Chondrocyte (in vitro differentiated cells): ENCODE measurements at regions not wholly inside any gene's neighbourhood (a gene's known extent, or its start where the extent isn't known, plus 50 kb on each side); places are given as distances from the start of the nearest gene placed in this dataset.

Source experiments
- DNase-seq: peaks from one replicate; pipeline ENCODE4 v3.0.0; 2021; ENCODE audit warnings: mixed read lengths, low spot score
- H3K27ac Mint-ChIP-seq: one replicate; pipeline ENCODE4 v1.8.0; 2021; ENCODE audit warnings: mild to moderate bottlenecking, moderate library complexity, mixed read lengths; ENCODE audit not compliant: unreplicated experiment
- H3K27me3 Mint-ChIP-seq: 2 replicates; pipeline ENCODE4 v1.8.0; 2021; ENCODE audit warnings: low read depth, mixed read lengths
- H3K36me3 Mint-ChIP-seq: 2 replicates; pipeline ENCODE4 v1.8.0; 2021; ENCODE audit warnings: low read depth, mixed read lengths
- H3K4me1 Mint-ChIP-seq: 2 replicates; pipeline ENCODE4 v1.8.0; 2021; ENCODE audit warnings: low read depth, mild to moderate bottlenecking, mixed read lengths
- H3K4me3 Mint-ChIP-seq: one replicate; pipeline ENCODE4 v1.8.0; 2021; ENCODE audit warnings: mild to moderate bottlenecking, moderate library complexity, mixed read lengths; ENCODE audit not compliant: unreplicated experiment
- H3K9me3 Mint-ChIP-seq: 2 replicates; pipeline ENCODE4 v1.8.0; 2021; ENCODE audit warnings: low read depth, mixed read lengths
- TF ChIP-seq, protein P1 (sequence below): fragments of 200-600 bp; sonication (generic); IDR thresholded peaks from 2 replicates; pipeline ENCODE4 v1.5.0; 2021; ENCODE audit warnings: antibody characterized with exemption, mild to moderate bottlenecking, moderate library complexity

DNA sequence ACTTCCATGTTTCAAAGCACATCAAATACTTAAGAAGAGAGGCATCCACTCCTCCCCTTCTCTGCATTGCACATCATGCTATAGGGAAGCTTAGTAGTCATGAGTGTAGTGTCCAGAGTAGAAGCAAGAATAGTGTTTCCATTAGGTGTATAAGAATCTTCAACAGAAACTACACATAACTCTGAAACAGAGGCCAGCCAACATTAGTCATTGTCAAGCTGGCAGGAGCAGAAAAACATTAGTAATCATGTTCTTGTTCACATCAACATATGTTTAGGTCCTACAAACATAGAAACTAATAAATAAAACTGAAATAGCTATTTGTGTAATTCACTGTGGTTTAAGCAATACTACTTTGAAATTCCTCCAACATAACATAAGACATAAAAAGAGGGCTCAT lies 370.2 kb downstream of the PPP1R3A start:
- Mint-ChIP-seq H3K4me1 (no peaks in the 10 kb centered on the region), H3K4me3 (no peak overlapping the region), H3K9me3 (no peaks in the 10 kb centered on the region), H3K27ac (no peak overlapping the region), H3K27me3 (peaks cover 2% of the 10 kb centered on the region), H3K36me3 (no peaks in the 10 kb centered on the region)
- DNase-seq: no peak
- TF ChIP-seq, protein P1, sequence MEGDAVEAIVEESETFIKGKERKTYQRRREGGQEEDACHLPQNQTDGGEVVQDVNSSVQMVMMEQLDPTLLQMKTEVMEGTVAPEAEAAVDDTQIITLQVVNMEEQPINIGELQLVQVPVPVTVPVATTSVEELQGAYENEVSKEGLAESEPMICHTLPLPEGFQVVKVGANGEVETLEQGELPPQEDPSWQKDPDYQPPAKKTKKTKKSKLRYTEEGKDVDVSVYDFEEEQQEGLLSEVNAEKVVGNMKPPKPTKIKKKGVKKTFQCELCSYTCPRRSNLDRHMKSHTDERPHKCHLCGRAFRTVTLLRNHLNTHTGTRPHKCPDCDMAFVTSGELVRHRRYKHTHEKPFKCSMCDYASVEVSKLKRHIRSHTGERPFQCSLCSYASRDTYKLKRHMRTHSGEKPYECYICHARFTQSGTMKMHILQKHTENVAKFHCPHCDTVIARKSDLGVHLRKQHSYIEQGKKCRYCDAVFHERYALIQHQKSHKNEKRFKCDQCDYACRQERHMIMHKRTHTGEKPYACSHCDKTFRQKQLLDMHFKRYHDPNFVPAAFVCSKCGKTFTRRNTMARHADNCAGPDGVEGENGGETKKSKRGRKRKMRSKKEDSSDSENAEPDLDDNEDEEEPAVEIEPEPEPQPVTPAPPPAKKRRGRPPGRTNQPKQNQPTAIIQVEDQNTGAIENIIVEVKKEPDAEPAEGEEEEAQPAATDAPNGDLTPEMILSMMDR: no peak

DNA sequence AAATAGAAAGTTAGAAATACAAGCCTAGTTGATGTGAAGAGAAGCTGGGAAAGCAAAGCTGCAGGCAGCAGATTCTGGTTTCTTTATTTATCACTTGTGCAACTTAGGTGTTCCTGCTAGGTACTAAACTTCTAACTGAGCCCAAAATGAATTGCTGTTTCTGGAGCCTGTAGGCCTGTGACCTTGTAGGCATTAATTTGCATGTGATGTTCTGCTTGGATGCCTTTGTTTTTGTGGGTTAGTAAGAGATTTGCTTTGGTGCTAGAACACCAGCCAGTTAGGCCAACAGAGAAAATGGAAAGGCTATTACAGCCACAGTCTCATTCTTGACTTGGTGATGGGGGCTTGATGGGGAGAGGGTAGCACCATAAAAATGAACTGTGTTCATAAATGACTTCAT lies 370.7 kb downstream of the PPP1R3A start:
- no peaks in the 10 kb centered on the region for H3K9me3 Mint-ChIP-seq
- no peaks in the 10 kb centered on the region for H3K4me1 Mint-ChIP-seq
- no peak for DNase-seq

DNA sequence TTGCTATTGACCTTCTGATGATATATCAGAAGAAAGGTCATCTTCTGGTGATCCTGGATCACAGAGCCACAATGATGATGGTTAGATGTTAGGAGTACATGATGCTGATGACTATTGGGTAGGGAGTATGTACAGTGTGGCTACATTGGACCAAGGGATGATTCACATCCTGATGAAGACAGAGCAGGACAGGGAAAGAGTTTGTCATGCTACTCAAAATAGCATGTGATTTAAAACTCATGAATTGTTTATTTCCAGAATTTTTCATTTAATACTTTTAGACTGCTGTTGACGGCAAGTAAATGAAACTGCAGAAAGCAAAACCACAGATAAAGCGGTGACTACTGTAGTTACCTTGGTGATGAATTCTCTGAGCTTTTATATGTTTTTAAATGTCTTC lies 397.3 kb downstream of the PPP1R3A start:
- no peak for DNase-seq
- TF ChIP-seq, protein P1: no peak
- Mint-ChIP-seq H3K36me3 (no peaks in the 10 kb centered on the region), H3K9me3 (peaks cover 9% of the 10 kb centered on the region), H3K27me3 (peaks cover 2% of the 10 kb centered on the region), H3K4me1 (no peaks in the 10 kb centered on the region), H3K27ac (no peak overlapping the region), H3K4me3 (no peak overlapping the region)

More for the DNA sequence above, 370.7 kb downstream of the PPP1R3A start:
- Mint-ChIP-seq H3K27me3 (peaks cover 2% of the 10 kb centered on the region), H3K36me3 (no peaks in the 10 kb centered on the region), H3K4me3 (no peak overlapping the region), H3K27ac (no peak overlapping the region)
- TF ChIP-seq, protein P1: no peak

DNA sequence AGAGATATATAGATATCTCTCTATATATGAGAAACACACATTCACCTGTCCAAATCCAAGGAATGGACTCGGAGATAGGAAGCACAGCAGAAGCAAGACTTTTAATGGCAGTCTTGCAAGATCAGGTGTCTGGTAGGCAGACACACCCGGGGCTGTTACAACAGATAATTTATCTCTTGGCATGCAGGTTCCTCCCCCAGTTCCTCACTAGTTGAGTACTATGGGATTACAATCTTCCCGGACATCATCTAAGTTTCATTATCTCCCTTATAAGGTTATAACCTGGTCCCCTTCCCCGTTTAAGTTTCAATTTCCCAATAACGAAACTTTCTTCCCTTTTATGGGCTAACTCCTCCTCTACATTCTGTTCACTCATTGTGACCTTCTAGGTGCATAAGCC lies 399.3 kb downstream of the PPP1R3A start:
- Mint-ChIP-seq H3K27ac (no peak overlapping the region), H3K4me3 (no peak overlapping the region), H3K36me3 (no peaks in the 10 kb centered on the region), H3K27me3 (peaks cover 2% of the 10 kb centered on the region), H3K9me3 (peaks cover 12% of the 10 kb centered on the region), H3K4me1 (no peaks in the 10 kb centered on the region)
- TF ChIP-seq, protein P1: no peak
- DNase-seq: no peak

DNA sequence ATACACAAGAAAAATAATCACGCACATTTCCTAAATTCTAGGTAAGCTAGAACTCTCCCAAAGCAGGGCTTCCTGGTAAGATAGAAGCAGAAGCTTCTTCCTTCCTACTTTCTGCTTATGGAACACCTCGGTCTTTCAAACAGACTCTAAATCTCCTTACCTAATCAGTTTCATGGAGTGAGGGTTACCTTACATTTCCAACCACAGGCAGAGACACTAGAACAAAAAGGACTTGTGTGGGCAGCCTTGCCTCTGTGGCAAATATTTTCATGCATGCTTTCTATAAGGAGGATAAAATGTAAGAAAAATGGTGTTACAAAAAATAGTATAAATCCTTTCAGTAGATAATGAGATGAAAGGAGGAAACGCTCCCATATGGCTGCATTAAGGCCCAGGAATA lies 386.3 kb upstream of the SMIM30 start:
- Mint-ChIP-seq H3K27ac (no peak overlapping the region), H3K4me3 (no peak overlapping the region), H3K36me3 (no peaks in the 10 kb centered on the region), H3K4me1 (no peaks in the 10 kb centered on the region), H3K27me3 (peaks cover 6% of the 10 kb centered on the region), H3K9me3 (peaks cover 5% of the 10 kb centered on the region)
- no peak for DNase-seq
- TF ChIP-seq, protein P1: no peak
